Astrocyte (in vitro differentiated cells and primary cell): ENCODE measurements at regions not wholly inside any gene's neighbourhood (a gene's known extent, or its start where the extent isn't known, plus 50 kb on each side); places are given as distances from the start of the nearest gene placed in this dataset.

ENCODE experiments used
- CTCF ChIP-seq: IDR thresholded peaks from 2 replicates; pipeline ENCODE4 v1.5.1; 2011; ENCODE audit warnings: low read depth, mild to moderate bottlenecking, inconsistent platforms, low read length, moderate library complexity; ENCODE audit not compliant: insufficient read depth
- EZH2 ChIP-seq: IDR thresholded peaks from 2 replicates; pipeline ENCODE4 v1.6.1; 2012; ENCODE audit warnings: mild to moderate bottlenecking, low read length, inconsistent platforms; ENCODE audit not compliant: insufficient read depth

GRCh38 chrX:40360557-40360956 is 220.2 kb upstream of the ATP6AP2 start:
- no peak for TF ChIP-seq CTCF
- TF ChIP-seq EZH2, result no peak
